HG03460 (cell line): ENCODE measurements at regions not wholly inside any gene's neighbourhood (a gene's known extent, or its start where the extent isn't known, plus 50 kb on each side); places are given as distances from the start of the nearest gene placed in this dataset.

Experiments
- ATAC-seq: cut with Tn5 transposase; IDR thresholded peaks from one replicate; pipeline ENCODE4 v1.9.1; 2021; ENCODE audit not compliant: unreplicated experiment

DNA sequence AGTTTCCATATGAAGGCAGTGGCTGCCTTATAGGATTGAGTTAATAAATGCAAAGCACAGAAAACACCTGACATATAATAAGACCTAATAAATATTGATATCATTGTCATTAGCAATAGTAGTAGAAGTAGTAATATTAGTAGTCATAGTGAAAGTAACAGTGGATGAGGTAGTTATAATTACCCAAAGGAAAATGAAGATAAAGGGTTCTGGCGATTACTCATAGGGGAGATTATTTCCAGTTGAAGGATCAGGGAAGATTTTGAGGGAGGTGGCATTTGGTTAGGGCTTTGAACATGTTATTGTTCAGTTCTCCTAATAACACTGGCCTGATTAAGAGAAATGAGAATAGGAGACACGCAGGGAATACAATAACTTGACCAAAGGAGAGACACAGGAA lies 131.9 kb upstream of the GPRIN3 start:
- ATAC-seq = no peak

DNA sequence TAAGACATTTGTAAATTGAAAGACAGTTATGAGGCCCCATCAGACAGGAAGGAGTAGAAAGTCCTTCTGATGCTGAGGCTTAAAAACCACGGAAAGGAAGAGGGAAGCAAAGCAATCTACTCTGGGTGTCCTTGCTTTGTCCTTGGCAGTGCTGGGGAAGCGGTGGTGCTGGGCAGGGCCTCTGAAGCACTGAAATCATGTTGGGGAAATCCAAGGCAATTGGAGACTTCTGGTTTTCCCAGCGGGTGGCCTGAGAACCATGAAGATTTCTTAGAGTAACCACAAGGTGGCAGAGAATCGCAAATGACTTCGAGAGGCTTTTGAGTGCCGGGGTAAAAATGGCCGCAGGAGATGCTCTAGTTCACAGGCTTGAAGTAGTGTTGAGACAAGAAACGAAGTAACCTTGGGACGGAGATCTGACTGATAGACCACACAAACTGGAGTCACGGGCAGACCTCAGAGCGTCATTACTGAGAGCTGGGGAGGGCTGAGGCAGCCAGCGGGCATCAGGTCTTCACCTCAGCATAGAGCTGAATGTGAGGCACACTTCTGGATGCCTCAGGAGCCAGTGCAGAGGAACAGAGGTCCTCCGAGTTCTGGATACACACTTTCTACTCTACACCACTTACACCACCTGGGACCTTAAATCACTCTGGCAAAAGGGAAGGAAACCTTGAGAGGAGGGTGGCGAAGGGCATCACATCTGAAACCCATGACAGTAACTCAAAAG lies 130.7 kb upstream of the GPRIN3 start:
- peak; percentile 62 for ATAC-seq

DNA sequence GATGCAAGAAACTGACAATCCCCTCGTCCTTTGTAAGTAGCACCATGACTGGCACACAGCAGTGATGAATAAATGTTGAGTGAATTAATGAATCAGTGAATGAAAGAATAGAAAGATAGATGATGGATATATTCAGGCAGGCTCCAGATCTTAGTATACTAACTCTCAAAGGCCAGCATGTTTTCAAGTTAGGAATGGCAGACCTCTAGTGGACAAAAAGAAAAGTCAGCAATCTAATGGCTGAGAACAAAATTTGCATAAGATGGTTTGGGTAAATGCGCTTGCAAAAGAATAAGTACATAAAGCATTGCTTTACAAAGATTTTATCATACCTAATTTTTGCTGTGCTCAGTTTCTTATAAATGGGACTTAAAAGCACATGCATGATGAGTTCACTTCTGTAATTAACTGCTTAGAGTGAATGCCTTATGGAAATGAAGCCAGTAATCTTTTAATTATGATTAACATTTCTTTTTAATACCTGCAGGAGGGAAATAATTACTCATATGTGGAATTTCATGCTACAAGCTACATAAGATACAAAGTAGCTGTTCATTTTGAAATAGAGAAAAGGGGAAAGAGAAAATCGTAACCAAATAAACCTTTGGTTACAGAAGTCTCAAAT lies 126.9 kb upstream of the GPRIN3 start:
- ATAC-seq = peak; percentile 69

- ATAC-seq = no peak
These were observed 120.2 kb upstream of the GPRIN3 start for GRCh38 chr4:89427782-89428181.

DNA sequence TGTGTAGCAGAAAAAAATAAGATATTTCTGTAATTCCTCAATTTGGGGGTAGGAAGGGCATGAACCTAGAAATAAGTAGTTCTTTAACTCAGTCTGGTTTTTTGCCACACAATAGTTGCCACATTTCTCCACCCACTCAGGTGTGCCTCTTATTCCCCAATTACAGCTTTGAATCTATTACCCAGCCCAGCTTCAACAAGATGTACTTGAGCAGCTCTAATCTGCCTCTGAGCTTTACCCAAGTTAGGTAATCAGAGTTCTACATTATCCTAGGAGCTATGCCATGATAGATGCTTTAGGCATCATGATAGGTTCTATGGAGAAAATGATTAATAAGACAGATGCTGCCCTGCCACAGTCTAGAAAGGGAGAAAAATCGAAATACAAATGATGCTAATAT lies 117.4 kb upstream of the GPRIN3 start:
- ATAC-seq = no peak

GRCh38 chr4:89422441-89422990 lies 114.9 kb upstream of the GPRIN3 start:
- ATAC-seq = no peak

DNA sequence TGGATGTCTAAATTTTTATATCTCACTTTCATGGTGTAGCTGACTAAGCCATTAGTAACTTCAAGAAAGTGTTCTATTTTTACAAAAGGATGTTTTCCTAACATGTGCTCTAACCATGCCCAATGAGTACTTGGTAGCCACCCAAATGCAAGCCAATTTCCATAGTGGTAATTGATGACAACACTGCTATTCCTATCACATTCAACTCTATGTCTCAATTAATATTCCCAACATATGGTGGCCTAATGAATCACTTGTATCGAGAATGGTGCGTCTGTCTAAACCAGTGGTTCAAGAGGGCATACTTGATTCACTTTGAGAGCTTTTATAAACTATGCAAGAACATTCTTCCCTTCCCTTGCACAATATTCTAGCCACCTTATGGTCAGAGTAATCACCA lies 112.9 kb upstream of the GPRIN3 start:
- ATAC-seq = no peak

DNA sequence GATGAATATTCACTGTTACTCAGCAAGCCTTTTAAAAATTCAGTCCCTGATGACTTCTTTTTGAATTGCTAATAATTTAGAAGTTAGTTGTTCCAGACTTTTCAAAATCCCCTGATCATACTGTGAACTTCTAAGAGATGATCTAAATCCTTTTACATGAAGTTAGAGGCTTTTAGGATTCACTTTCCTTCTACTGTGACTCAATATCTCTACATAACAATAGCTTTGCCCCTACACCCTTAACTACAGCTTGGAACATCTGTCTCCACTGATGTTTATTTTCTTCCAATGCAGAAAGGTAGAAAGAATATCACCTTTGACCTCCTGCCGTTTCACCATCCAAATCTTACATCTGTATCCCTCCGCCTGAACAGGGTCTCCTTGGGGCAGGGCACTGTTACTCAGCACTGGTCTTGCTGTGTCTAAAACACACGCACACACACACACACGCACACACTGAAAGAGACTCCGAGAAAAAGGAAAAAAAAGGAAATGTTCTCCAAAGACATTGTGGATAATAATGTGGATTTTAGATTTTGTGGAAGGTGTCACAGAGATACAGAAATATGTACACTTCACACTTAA lies 111.6 kb upstream of the GPRIN3 start:
- no peak for ATAC-seq

- no peak for ATAC-seq
These were observed 109.4 kb upstream of the GPRIN3 start for GRCh38 chr4:89416960-89417359.

DNA sequence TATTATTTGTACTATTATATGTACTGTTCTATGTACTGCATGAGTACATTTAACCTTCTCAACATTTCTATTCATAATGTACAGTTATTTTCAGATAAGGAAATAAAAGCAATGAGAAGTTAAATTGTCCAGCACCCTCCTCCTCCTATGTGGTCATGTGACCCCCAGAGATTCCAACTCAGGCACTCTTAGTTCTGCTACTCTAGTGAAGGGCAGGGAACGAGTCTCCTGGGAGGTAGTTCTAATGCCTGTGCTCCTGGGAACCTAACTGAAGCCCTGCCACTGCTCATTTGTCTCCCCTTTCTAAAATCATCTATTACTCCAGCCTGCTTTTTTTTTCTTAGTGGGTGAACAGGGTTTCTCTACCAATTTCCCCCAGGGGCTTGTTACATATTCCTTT lies 105.9 kb upstream of the GPRIN3 start:
- no peak for ATAC-seq

DNA sequence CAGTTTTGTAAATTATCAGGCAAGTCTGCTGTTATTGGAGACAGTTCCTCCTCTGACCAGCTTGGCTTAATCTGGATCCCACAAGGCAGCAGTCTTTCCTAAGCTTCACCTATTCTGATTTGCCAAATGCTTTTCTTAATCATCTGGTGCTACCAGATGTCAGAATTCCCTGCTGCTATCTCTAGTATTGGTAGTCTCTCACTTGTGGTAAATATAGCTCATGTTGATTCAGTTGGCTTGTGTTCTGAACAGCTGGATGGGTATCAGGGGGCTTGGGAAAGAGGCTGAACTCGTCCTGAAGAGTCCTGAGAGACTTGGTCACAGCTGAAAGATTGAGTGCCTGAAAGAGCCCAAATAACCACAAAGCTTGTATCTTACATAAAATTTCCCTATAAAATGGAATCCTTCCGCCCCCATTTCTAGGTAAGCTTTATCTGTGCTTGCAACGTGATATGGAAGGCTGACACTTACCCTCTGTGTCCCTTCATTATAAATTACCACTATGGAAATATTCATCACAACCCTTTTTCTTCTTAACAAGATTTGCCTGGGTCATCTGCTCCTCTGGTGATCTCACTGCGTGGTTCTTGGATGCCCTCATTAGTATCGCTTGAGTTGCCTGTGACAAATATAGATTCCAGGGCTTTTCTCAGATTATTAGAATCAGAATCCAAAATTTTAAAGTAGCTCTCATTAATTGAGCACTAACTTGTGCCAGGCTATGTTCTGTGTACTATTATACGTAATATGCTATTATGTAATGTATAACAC lies 104.1 kb upstream of the GPRIN3 start:
- no peak for ATAC-seq

- ATAC-seq = no peak
These were observed 103.1 kb upstream of the GPRIN3 start for GRCh38 chr4:89410687-89411086.

- no peak for ATAC-seq
These were observed 96.9 kb upstream of the GPRIN3 start for GRCh38 chr4:89404530-89404929.

- no peak for ATAC-seq
These were observed 96.2 kb upstream of the GPRIN3 start for GRCh38 chr4:89403826-89404225.

- ATAC-seq = no peak
These were observed 92.9 kb upstream of the GPRIN3 start for GRCh38 chr4:89400287-89401035.

DNA sequence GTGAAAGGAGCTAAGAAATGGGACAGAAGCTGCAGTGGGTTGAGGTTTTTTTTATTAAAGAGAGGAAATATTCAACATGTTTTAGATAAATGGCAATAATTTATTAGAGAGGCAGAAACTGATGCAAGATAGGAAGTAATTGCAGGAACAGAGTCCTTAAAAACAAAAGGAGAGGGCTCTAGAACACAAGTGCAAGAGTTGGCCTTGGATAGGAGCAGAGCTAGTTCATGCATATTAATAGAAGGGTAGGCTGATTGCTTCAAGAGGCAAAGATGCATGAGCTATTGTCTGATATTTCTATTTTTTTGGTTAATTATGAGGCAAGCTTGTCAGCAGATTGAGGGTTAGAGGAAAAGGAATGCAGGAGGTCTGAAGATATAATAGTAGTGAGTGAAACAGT lies 91.0 kb upstream of the GPRIN3 start:
- ATAC-seq = no peak

DNA sequence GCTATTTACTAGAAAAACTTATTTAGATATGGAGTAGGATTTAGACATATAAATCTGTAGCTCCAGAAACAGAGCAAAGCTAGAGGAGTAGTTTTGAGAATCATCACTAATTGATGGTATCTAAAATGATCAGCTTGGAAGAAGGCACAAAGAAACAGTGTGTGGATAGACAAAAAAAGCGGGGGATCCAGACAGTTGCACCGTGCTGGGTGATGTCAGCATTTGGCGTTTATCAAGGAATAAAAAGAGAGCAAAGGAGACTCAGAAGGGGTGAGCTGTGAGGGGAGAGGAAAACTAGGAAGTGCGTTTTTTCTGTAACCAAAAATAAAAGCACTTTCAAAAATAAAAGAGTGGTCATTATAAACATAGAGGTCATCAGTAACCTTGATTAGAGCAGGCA lies 90.5 kb upstream of the GPRIN3 start:
- no peak for ATAC-seq

- ATAC-seq = no peak
These were observed 89.8 kb upstream of the GPRIN3 start for GRCh38 chr4:89397441-89397840.

GRCh38 chr4:89382439-89382838 lies 74.8 kb upstream of the GPRIN3 start:
- no peak for ATAC-seq

- ATAC-seq = no peak
These were observed 73.4 kb upstream of the GPRIN3 start for GRCh38 chr4:89380980-89381379.
